H1 (cell line): ENCODE measurements at regions not wholly inside any gene's neighbourhood (a gene's known extent, or its start where the extent isn't known, plus 50 kb on each side); places are given as distances from the start of the nearest gene placed in this dataset.

ENCODE experiments used
- EGR1 ChIP-seq: IDR thresholded peaks from 2 replicates; pipeline ENCODE4 v1.6.1; 2011; ENCODE audit warnings: low read depth, low read length, borderline replicate concordance
- HDAC2 ChIP-seq, 2 experiments: fragments of 300-600 bp in 1 of 2; sonication (generic) in 1 of 2; IDR thresholded peaks; 2 replicates each; pipeline ENCODE4 v1.6.1; 2011 to 2012; ENCODE audit warnings: low read depth in 2 of 2, low read length in 2 of 2, mild to moderate bottlenecking in 2 of 2, moderate library complexity in 2 of 2, borderline replicate concordance in 1 of 2, inconsistent platforms in 1 of 2
- HDAC6 ChIP-seq: IDR thresholded peaks from one replicate; pipeline ENCODE4 v1.7.1; 2012; ENCODE audit warnings: low read depth, mild to moderate bottlenecking, inconsistent platforms, low read length, moderate library complexity
- KDM1A ChIP-seq: fragments of 200-600, 300-600 bp; sonication (generic); IDR thresholded peaks from 2 replicates; pipeline ENCODE4 v1.7.1; 2016; ENCODE audit warnings: mild to moderate bottlenecking, low read length, borderline replicate concordance
- SUZ12 ChIP-seq: fragments of 200-600 bp; sonication (generic); IDR thresholded peaks from 2 replicates; pipeline ENCODE4 v1.6.1; 2012; ENCODE audit warnings: mild to moderate bottlenecking, inconsistent platforms, low read length, moderate library complexity, mixed read lengths
- ZNF274 ChIP-seq: IDR thresholded peaks from 2 replicates; pipeline ENCODE4 v1.7.0; 2012; ENCODE audit warnings: low read length, borderline replicate concordance; ENCODE audit errors: extremely low read depth

- TF ChIP-seq EGR1 = no peak
- TF ChIP-seq HDAC6 = no peak
- TF ChIP-seq HDAC2 (IDR thresholded peaks at IDR 0.05; ENCODE audit: borderline replicate concordance in 1 of 2, low read depth in 2 of 2, low read length in 2 of 2) = no peak
- TF ChIP-seq ZNF274 = no peak
- no peak for TF ChIP-seq KDM1A
- no peak for TF ChIP-seq SUZ12
Measured at GRCh38 chr7:66503551-66504031, 125.1 kb upstream of the KCTD7 start (continued).
